ENCODE measurements at regions not wholly inside any gene's neighbourhood (a gene's known extent, or its start where the extent isn't known, plus 50 kb on each side); places are given as distances from the start of the nearest gene placed in this dataset.

DNA sequence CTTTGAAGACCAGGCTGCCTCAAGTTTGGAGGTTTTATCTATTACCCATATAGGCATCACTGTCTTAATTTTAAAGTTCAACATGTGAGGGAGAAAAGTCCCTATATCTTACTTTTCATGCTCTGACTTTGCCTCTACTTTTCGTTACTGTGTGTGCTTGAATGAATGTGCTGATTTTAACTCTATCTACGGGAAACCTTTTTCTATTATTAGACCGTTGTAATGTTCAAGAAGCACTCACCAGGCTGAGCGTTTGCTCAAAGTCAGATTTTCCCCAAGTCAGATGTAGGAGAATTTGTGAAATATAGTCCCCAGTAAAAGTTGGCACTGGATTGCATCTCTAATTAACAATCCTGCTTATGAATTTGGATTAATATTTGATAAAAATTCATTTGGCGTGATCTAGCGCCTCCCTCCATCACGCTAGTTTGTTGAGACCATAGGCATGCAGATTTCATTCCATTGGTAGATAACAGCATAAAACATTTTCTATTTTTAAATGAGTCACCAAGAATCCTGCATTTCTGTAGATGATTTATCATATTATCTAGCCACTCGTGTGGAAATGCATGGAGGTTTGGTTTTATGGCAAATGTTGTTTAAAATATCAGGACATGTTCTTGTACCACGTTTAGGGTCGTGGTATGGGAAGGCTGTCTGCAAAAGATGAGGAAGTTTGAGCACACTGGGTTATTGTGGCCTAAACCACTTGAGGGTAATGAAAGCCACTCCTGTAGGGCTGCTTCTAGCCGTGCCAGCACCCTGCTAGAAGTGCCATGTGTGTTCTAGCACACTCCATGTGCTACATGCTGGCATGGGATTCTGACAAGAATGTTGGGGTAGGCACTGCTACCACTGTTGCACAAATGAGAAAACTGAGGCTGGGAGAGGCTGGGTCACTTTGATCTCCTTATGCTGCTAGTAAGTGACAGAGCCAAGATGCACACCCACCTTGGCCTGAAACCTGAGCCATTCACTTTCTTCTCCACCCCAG, 179.4 kb downstream of the FGF9 start:
- Histone ChIP-seq H3K79me2 (ENCODE audit: control insufficient read depth, insufficient read depth, low read length) (no peaks in the 10 kb centered on the region), H3K36me3 (ENCODE audit: control insufficient read depth in 2 of 2, extremely low read depth in 1 of 2, insufficient read depth in 2 of 2, low read length in 2 of 2) (no peaks in the 10 kb centered on the region), H3K4me3 (replicated peaks in 1 of 3; ENCODE audit: insufficient read depth in 1 of 3, low read depth in 1 of 3, low read length in 3 of 3) (no peak overlapping the region), H4K20me1 (replicated peaks; ENCODE audit: control insufficient read depth, extremely low read depth, insufficient read depth, low read length) (no peaks in the 10 kb centered on the region), H3K27ac (ENCODE audit: insufficient read depth, low read depth, low read length) (no peak overlapping the region), H3K4me1 (ENCODE audit: control insufficient read depth, extremely low read depth, insufficient read depth, low read length) (no peaks in the 10 kb centered on the region), H3K4me2 (ENCODE audit: insufficient read depth, low read length) (no peak overlapping the region), H3K9me3 (replicated peaks; ENCODE audit: control insufficient read depth, insufficient read depth, low read length) (peaks cover 6% of the 10 kb centered on the region), H3K9me1 (replicated peaks; ENCODE audit: control insufficient read depth, extremely low read depth, insufficient read depth, low read length) (no peaks in the 10 kb centered on the region), H3K9ac (replicated peaks; ENCODE audit: extremely low read depth, insufficient read depth, low read length) (no peak overlapping the region), H3K27me3 (ENCODE audit: control insufficient read depth in 2 of 2, insufficient read depth in 2 of 2, low read length in 2 of 2) (no peaks in the 10 kb centered on the region), H2AFZ (ENCODE audit: low read depth, low read length) (no peak overlapping the region)
- dilution Hi-C loops (cut with MboI; ENCODE audit: extremely low pct_ligation_motif_present, low sequenced_read_pairs) = no loop called here
- no TSS peak for BruUV-seq (replicated peaks)
- ChIA-PET CTCF (no interaction called here), POLR2A (no interaction called here)
- no peak for TF ChIP-seq POLR2AphosphoS5 (IDR thresholded peaks at IDR 0.05; ENCODE audit: insufficient read depth, low read depth, low read length)
- TF ChIP-seq, protein P1, sequence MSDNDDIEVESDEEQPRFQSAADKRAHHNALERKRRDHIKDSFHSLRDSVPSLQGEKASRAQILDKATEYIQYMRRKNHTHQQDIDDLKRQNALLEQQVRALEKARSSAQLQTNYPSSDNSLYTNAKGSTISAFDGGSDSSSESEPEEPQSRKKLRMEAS (IDR thresholded peaks at IDR 0.05; ENCODE audit: insufficient read depth, insufficient read length) = no peak
- no peak for TF ChIP-seq FOS (IDR thresholded peaks at IDR 0.05; ENCODE audit: borderline replicate concordance, insufficient read depth, low read length)
- no peak for TF ChIP-seq POLR2A (IDR thresholded peaks at IDR 0.05; ENCODE audit: low read depth, low read length)
- TF ChIP-seq, protein P2, sequence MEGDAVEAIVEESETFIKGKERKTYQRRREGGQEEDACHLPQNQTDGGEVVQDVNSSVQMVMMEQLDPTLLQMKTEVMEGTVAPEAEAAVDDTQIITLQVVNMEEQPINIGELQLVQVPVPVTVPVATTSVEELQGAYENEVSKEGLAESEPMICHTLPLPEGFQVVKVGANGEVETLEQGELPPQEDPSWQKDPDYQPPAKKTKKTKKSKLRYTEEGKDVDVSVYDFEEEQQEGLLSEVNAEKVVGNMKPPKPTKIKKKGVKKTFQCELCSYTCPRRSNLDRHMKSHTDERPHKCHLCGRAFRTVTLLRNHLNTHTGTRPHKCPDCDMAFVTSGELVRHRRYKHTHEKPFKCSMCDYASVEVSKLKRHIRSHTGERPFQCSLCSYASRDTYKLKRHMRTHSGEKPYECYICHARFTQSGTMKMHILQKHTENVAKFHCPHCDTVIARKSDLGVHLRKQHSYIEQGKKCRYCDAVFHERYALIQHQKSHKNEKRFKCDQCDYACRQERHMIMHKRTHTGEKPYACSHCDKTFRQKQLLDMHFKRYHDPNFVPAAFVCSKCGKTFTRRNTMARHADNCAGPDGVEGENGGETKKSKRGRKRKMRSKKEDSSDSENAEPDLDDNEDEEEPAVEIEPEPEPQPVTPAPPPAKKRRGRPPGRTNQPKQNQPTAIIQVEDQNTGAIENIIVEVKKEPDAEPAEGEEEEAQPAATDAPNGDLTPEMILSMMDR (IDR thresholded peaks at IDR 0.05; ENCODE audit: extremely low read depth in 1 of 2, insufficient read depth in 1 of 2, low read depth in 1 of 2, low read length in 2 of 2) = no peak
- TF ChIP-seq EZH2 (IDR thresholded peaks at IDR 0.05; ENCODE audit: borderline replicate concordance, low read depth, low read length, severe bottlenecking) = no peak
- no peak for TF ChIP-seq JUN (IDR thresholded peaks at IDR 0.05; ENCODE audit: borderline replicate concordance, insufficient read depth, insufficient read length, low read depth)
- TF ChIP-seq GATA2 (IDR thresholded peaks at IDR 0.05; ENCODE audit: insufficient read depth, insufficient read length, low read depth, low read length) = no peak
- no peak for TF ChIP-seq MYC (IDR thresholded peaks at IDR 0.05; ENCODE audit: low read depth, low read length)
- intact Hi-C loops (cut with micrococcal nuclease) = no loop called here
- DNase-seq (ENCODE audit: low read depth, low spot score) (no peak), FAIRE-seq (no peak)

All from endothelial cell of umbilical vein (primary cell).